Endodermal cell (in vitro differentiated cells): ENCODE measurements at regions not wholly inside any gene's neighbourhood (a gene's known extent, or its start where the extent isn't known, plus 50 kb on each side); places are given as distances from the start of the nearest gene placed in this dataset.
"Not testable (repeated sequence)": the region's sequence is repeated elsewhere in the genome, so short reads cannot be mapped to it uniquely, and the experiment has no call there.

Experiments
- DNase-seq: peaks from one replicate; pipeline ENCODE4 v3.0.0-alpha.2; 2017
- H3K27ac ChIP-seq: 2 replicates; pipeline ENCODE4 v1.5.1; 2013; ENCODE audit warnings: mild to moderate bottlenecking, low read depth, low read length, moderate library complexity
- H3K27me3 ChIP-seq: 2 replicates; pipeline ENCODE4 v1.6.1; 2013; ENCODE audit warnings: mild to moderate bottlenecking, low read length, moderate library complexity; ENCODE audit not compliant: insufficient read depth, control insufficient read depth, poor library complexity, severe bottlenecking
- H3K36me3 ChIP-seq: 2 replicates; pipeline ENCODE4 v1.7.0; 2013; ENCODE audit warnings: mild to moderate bottlenecking, low read length, moderate library complexity; ENCODE audit not compliant: control insufficient read depth, insufficient read depth
- H3K4me1 ChIP-seq: one replicate; pipeline ENCODE4 v1.7.0; 2013; ENCODE audit warnings: low read length; ENCODE audit not compliant: control insufficient read depth, insufficient read depth
- H3K4me3 ChIP-seq: 2 replicates; pipeline ENCODE4 v1.5.1; 2013; ENCODE audit warnings: mild to moderate bottlenecking, low read length, moderate library complexity
- H3K9ac ChIP-seq: 2 replicates; pipeline ENCODE4 v1.6.1; 2013; ENCODE audit warnings: mild to moderate bottlenecking, low read length, moderate library complexity; ENCODE audit not compliant: poor library complexity, severe bottlenecking; ENCODE audit errors: extremely low read depth
- H3K9me3 ChIP-seq: 2 replicates; pipeline ENCODE4 v1.6.1; 2013; ENCODE audit warnings: mild to moderate bottlenecking, low read length, moderate library complexity; ENCODE audit not compliant: control insufficient read depth
- H3K27ac Mint-ChIP-seq: 2 replicates; pipeline ENCODE4 v1.8.0; 2020; ENCODE audit warnings: mixed read lengths
- H3K27me3 Mint-ChIP-seq: 2 replicates; pipeline ENCODE4 v1.8.0; 2021; ENCODE audit warnings: mild to moderate bottlenecking, mixed read lengths; ENCODE audit not compliant: insufficient read depth
- H3K36me3 Mint-ChIP-seq: 2 replicates; pipeline ENCODE4 v1.8.0; 2020; ENCODE audit warnings: low read depth, mixed read lengths
- H3K4me1 Mint-ChIP-seq: 2 replicates; pipeline ENCODE4 v1.8.0; 2020; ENCODE audit warnings: mixed read lengths
- H3K4me3 Mint-ChIP-seq: 2 replicates; pipeline ENCODE4 v1.8.0; 2020; ENCODE audit warnings: mild to moderate bottlenecking, moderate library complexity, mixed read lengths
- H3K9me3 Mint-ChIP-seq: 2 replicates; pipeline ENCODE4 v1.8.0; 2020; ENCODE audit warnings: mild to moderate bottlenecking, mixed read lengths
- CTCF ChIP-seq: fragments of 200-600 bp; sonication (generic); conservative IDR thresholded peaks from 2 replicates; pipeline ENCODE4 v1.5.0; 2021; ENCODE audit warnings: antibody characterized with exemption, mild to moderate bottlenecking
- WGBS, 2 experiments: methylation state at CpG; one replicate each; pipeline versions ENCODE4 v1.1.5 to v1.1.7; 2013; ENCODE audit warnings: missing lambda C conversion rate in 2 of 2, mixed read lengths in 1 of 2; ENCODE audit not compliant: insufficient coverage in 1 of 2, insufficient read length in 1 of 2; 5-methylcytosine and 5-hydroxymethylcytosine counted together

- Mint-ChIP-seq H3K36me3 (no peaks in the 10 kb centered on the region), H3K4me1 (no peaks in the 10 kb centered on the region), H3K9me3 (peaks cover 57% of the 10 kb centered on the region), H3K27me3 (no peaks in the 10 kb centered on the region), H3K27ac (no peak overlapping the region), H3K4me3 (no peak overlapping the region)
- Histone ChIP-seq H3K27ac (no peak overlapping the region), H3K9me3 (no peaks in the 10 kb centered on the region), H3K9ac (no peak overlapping the region), H3K27me3 (no peaks in the 10 kb centered on the region), H3K4me1 (no peaks in the 10 kb centered on the region), H3K36me3 (no peaks in the 10 kb centered on the region), H3K4me3 (no peak overlapping the region)
- no peak for TF ChIP-seq CTCF
- peak; percentile 39 for DNase-seq
- 77 to 78% methylated on average over 3 to 4 of the region's 4 CpGs for WGBS, 2 experiments
Measured at GRCh38 chr15:24269166-24269571, 406.4 kb upstream of the NPAP1 start.

GRCh38 chr15:24269923-24270322 lies 405.7 kb upstream of the NPAP1 start:
- 87 to 89% methylated on average over 9 to 13 of the region's 13 CpGs for WGBS, 2 experiments

GRCh38 chr15:24271496-24272244 lies 403.9 kb upstream of the NPAP1 start:
- H3K9me3 ChIP-seq, H3K9ac ChIP-seq, DNase-seq, H3K4me1 ChIP-seq, H3K4me3 Mint-ChIP-seq, H3K27me3 Mint-ChIP-seq, H3K4me1 Mint-ChIP-seq, H3K27me3 ChIP-seq, H3K36me3 ChIP-seq, H3K27ac ChIP-seq, H3K36me3 Mint-ChIP-seq, H3K27ac Mint-ChIP-seq, H3K4me3 ChIP-seq: not testable (repeated sequence)
- WGBS, 2 experiments = 61 to 69% methylated on average over 3 of the region's 5 CpGs
- peaks cover 43% of the 10 kb centered on the region for H3K9me3 Mint-ChIP-seq

More at GRCh38 chr15:24269923-24270322, 405.7 kb upstream of the NPAP1 start:
- H3K4me3 Mint-ChIP-seq = no peak overlapping the region
- TF ChIP-seq CTCF = no peak
- no peaks in the 10 kb centered on the region for H3K4me1 ChIP-seq
- no peaks in the 10 kb centered on the region for H3K36me3 ChIP-seq
- H3K4me3 ChIP-seq = no peak overlapping the region
- peaks cover 49% of the 10 kb centered on the region for H3K9me3 Mint-ChIP-seq
- no peak overlapping the region for H3K27ac Mint-ChIP-seq
- no peak overlapping the region for H3K27ac ChIP-seq
- no peak for DNase-seq
- H3K27me3 ChIP-seq = no peaks in the 10 kb centered on the region
- H3K9me3 ChIP-seq = no peaks in the 10 kb centered on the region
- no peaks in the 10 kb centered on the region for H3K36me3 Mint-ChIP-seq
- no peaks in the 10 kb centered on the region for H3K27me3 Mint-ChIP-seq
- no peaks in the 10 kb centered on the region for H3K4me1 Mint-ChIP-seq
- no peak overlapping the region for H3K9ac ChIP-seq
